HG02981 (cell line): ENCODE measurements at regions not wholly inside any gene's neighbourhood (a gene's known extent, or its start where the extent isn't known, plus 50 kb on each side); places are given as distances from the start of the nearest gene placed in this dataset.
A peak's percentile ranks its signal among the peaks of the same experiment; 100 is the strongest.

Experiments used
- ATAC-seq: cut with Tn5 transposase; IDR thresholded peaks from one replicate; pipeline ENCODE4 v1.9.1; 2021; ENCODE audit warnings: mild to moderate bottlenecking, moderate library complexity; ENCODE audit not compliant: unreplicated experiment

DNA sequence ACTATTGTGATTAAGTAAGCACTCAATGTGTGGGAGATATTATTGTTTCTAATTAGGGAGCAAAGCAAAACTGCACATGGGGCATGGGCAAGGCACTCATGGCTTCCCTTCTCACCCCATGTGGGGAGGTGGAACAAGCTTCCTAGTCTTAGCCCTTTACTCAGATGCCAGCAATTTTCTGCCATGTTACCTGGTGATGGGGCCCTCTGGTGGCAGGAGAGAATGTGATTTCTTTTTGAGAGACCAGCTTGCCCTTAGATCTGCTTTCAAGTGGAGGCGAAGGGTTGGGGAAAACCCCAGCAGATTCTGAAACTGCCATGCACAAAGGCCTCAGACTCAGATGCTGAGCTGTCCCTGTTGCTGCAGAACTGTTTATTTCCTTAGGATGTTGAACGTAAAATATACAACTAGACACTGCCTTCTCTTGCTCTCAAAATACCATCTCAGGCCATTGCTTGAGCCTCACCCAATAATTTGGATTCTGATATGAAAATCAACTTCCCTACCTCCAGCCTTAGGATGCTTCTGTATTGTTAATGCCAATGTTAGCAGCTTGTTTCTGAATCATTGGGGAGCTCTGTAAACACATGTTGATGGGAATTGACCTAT, 130.2 kb upstream of the TPRG1 start:
- ATAC-seq: peak; percentile 98

DNA sequence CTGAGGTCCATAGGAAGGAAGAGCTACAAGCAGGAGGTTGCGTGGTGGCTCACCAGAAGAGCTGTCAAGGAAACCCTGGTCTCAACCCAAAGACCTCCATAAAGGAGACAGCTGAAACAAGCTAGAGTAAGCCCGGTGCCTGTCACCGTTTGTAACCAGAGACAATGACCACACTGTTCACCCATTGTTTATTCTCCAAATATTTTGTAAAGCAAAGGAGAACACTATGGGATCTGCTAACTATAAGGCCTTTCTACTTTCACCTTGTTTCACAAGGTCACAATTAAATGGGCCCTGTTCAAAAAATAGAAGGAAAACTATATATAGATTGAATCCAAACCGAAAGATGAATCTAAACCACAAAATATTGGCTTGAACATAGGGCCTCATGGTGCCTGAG, 128.9 kb upstream of the TPRG1 start:
- no peak for ATAC-seq

DNA sequence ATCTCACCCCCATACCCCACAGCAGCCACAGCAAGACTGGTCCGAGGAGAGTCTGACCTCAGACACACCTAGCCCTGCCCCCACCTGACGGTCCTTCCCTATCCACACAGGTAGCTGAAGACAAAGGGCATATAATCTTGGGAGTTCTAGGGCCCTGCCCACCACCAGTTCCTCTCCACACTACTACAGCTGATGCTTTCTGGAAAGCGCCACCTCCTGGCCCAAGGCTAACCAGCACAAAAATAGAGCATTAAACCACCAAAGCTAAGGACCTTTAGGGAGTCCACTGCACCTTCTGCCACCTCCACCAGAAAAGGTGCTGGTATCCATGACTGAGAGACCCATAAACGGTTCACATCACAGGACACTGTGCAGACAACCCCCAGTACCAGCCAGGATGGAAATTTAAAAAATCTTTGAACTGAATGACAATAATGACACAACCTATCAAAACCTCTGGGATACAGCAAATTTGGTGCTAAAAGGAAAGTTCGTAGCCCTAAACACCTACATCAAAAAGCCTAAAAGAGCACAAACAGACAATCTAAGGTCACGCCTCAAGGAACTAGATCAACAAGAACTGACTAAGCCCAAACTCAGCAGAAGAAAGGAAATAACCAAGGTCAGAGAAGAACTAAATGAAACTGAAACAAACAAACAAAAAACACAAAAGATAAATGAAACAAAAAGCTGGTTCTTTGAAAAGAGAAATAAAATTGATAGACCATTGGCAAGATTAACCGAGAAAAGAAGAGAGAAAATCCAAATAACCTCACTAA, 122.1 kb upstream of the TPRG1 start:
- no peak for ATAC-seq

DNA sequence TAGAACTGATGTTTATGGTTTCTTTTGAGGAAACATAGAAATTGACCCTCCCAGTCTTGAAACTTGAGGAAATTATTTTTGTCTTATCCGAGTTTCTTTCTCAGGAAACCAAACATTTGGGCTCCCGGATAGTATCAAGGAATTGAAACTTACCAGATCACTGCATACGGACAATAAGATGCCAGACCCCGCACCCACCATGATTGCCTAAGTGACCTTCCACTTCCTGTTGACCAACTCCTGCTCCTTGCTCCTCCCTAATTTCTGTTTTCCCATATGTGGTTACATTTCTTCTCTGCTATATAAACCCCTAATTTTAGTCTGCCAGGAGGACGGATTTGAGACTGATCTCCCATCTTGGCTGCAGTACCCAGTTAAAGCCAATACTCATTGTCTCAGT, 118.4 kb upstream of the TPRG1 start:
- no peak for ATAC-seq

DNA sequence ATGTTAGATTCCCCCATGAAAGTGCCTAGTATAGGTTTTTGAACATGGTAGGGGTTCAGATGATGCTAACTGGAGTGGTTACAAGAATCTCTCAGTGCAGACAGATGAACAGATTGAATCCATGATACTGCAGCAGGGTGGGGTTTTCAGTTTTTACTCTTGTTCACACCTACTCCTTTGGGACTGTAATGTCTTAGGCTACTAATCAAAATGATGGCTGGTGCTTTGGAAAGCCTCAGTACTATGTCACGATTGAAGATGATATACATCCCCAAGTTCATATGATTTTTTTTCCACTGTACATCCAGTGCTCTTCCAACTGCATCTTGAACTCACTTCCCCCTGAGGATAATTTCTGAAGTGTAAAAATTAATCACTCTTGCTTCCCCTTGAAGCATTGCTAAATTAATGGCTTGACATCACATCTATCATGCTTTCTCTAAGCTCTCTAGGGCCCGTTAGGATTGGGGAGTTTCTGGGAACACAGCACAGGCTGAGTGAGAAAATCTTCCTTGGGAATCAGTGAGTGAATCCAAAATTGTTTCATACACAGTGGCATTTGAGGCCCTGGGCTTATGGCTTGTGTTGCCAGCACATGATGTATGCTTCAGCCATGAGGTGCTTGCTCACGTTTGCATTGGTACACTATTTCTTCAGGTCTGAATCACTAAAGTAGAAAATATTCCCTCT, 115.0 kb upstream of the TPRG1 start:
- no peak for ATAC-seq

DNA sequence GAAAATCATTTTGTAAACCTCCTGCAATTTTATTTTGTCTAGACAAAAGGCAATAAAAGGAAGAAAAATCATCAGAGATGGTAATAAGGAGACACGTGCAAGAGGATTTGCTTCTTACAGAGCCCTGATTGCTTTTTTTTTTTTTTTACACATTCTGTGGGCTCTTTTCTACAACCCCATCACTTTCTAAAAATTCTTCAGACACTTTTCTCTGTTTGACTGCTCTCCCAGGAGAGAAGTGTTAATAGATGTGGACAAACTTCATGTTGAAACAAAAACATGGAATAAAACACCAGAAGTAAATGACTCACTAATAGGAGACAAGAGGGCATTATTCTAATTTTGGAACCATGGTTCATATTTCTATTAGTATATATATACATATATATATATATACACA, 114.4 kb upstream of the TPRG1 start:
- ATAC-seq: no peak

DNA sequence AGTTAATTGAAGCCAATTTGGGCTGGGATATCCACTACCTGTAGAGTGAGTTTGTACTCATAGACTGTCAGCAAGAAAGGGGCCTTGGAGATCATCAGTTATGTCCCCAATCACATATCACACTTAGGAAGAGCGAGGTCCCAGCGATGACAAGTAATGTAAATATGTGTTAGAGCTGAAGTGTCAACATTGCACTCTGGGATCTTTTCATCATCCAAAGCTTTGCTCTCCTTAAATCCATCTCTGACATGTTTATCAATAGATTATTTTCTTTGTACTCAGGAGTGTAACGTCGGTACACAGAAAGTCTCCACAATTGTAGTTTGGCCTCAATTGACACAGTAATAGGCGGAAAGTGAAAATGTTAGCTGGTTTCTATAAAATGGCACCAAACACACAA, 113.7 kb upstream of the TPRG1 start:
- no peak for ATAC-seq

GRCh38 chr3:189070965-189071364, 100.8 kb upstream of the TPRG1 start:
- ATAC-seq: no peak

DNA sequence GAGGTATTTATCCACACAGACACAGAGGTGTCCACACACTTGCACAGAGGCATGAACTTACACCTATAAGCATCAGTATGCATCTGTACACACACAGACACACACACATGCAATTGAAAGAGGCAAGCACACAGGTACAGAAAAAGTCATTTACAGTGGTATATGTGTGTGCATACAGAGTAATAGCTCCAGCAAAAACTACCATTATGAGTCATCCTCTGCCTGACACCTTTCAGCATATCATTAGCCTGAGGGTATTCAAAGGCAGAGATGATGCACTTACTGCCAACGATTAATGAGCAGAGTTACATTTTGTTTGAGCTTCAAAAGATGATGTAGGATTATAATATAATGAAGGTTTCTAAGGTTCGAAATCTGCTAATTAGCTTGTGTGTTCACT, 100.3 kb upstream of the TPRG1 start:
- no peak for ATAC-seq

DNA sequence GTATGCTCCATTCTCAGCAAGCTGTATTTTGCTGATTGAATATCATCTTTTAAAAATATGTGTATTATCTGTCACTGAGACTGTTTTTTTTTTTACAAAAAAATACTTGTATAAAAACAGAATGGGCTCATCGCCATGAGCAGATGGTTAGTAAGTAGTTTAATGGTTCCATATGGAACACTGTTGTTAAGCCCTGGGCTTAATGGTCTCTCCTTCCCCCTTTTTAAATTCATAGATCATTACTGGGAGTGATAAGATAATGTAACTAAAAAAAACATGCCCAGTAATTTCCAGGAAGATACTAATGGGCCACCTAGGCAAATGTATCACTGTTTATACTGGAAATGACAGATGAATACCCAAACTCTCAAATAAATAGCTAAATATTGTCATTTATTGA, 95.3 kb upstream of the TPRG1 start:
- ATAC-seq: no peak

DNA sequence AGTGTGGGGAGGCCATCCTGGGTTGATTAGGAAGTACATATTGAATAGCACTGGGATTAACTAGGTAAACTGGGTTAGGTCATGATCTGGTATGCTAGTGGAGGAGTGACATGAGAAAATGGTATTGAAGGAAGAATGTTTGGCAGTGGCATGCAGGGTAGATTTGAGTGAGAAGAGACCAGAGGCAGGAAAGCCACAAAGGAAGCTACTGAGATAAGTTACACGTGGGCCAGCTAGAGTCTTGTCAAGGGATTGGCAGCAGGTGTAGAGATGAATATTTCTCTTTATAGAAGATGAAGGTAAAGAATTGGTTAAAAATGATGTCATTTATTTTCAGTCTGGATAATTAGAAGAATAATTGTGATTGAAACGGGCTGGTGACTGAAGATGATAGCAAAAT, 91.0 kb upstream of the TPRG1 start:
- ATAC-seq: no peak

- no peak for ATAC-seq
Observed at GRCh38 chr3:189082666-189083427, 88.9 kb upstream of the TPRG1 start.

DNA sequence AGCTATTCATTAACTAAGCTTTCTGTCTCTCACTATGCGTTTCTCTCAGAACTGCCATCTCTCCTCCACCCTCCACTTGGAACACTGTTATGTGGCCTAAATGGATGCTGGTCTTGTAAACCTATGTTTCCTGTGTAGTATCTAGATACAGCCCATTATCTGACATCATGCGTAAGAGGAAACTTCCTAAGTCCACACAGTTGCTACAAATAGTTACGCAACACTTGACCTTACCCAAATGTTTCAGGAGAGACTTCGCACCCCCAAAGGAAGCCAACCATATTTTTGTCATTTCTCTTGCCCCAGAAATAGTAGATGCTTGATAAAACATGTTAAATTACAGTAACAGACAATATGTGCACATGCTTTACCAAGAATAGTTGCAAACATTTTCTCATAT, 87.2 kb upstream of the TPRG1 start:
- no peak for ATAC-seq

GRCh38 chr3:189092547-189092946, 79.2 kb upstream of the TPRG1 start:
- no peak for ATAC-seq

DNA sequence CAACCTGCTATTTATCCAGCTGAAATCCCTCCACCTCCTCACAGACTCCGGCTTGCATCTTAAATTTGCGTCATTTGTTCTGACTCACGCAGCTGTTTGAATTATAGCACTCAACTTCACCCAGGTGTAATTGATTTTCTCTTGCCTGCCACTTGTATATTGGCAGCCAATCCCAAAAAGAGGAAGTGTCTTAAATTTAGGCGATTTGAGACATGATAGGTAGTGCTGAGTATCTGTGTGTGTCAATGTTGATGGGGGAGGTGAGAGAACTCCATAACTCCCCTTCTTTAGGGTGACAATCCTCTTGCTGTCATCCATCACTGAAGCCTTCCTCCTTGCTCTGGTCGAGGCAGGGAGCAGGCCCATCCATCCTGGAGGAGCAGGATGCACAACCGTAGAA, 77.2 kb upstream of the TPRG1 start:
- ATAC-seq: no peak

GRCh38 chr3:189096092-189096491, 75.7 kb upstream of the TPRG1 start:
- no peak for ATAC-seq

GRCh38 chr3:189099031-189099471, 72.7 kb upstream of the TPRG1 start:
- no peak for ATAC-seq

GRCh38 chr3:189099505-189100290, 72.1 kb upstream of the TPRG1 start:
- ATAC-seq: no peak

DNA sequence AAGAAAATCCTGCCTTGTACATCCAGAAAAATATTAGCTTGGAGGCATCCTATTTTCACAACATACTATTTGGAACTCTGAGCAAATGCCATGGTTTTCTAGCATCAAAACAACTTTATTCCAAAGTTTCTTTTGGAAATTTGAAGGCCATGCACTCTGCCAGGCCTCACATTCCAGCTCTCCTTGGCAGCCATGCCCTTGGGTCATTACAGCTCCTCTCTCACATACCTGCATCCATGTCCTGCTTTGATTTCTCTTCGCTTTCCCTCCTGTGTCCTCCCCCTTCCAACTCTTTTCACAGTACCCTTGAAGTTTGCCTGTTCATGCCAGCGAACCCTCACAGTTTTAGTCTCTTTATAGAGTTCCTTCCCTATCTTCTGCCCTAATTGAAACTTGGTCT, 70.9 kb upstream of the TPRG1 start:
- no peak for ATAC-seq

GRCh38 chr3:189101594-189101993, 70.2 kb upstream of the TPRG1 start:
- no peak for ATAC-seq

- ATAC-seq: no peak
Observed at GRCh38 chr3:189103208-189103607, 68.6 kb upstream of the TPRG1 start.
